ENCODE measurements at regions not wholly inside any gene's neighbourhood (a gene's known extent, or its start where the extent isn't known, plus 50 kb on each side); places are given as distances from the start of the nearest gene placed in this dataset.

DNA sequence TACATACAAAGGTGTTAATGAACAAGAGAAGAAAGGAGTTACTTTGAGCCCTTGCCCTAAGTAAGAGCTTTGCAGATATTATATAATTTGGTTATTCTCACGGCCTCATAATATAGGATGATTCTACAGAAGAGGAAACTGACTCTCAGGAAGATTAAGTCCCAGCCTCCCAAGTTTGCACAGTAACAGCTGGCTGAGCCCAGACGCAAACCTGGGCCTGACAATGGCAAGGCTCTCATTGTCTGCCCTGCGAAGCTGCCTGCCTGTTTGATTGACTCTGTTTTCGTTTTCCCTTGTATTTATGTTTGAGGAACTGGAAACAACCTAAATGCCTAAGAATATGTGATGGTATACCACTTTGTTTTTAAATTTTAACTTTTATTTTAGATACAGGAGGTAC lies 76.2 kb upstream of the PGBD5 start:
- TF ChIP-seq, protein P1, sequence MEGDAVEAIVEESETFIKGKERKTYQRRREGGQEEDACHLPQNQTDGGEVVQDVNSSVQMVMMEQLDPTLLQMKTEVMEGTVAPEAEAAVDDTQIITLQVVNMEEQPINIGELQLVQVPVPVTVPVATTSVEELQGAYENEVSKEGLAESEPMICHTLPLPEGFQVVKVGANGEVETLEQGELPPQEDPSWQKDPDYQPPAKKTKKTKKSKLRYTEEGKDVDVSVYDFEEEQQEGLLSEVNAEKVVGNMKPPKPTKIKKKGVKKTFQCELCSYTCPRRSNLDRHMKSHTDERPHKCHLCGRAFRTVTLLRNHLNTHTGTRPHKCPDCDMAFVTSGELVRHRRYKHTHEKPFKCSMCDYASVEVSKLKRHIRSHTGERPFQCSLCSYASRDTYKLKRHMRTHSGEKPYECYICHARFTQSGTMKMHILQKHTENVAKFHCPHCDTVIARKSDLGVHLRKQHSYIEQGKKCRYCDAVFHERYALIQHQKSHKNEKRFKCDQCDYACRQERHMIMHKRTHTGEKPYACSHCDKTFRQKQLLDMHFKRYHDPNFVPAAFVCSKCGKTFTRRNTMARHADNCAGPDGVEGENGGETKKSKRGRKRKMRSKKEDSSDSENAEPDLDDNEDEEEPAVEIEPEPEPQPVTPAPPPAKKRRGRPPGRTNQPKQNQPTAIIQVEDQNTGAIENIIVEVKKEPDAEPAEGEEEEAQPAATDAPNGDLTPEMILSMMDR (conservative IDR thresholded peaks at IDR 0.05; ENCODE audit: low read length): no peak
- TF ChIP-seq EZH2phosphoT487 (IDR thresholded peaks at IDR 0.05; ENCODE audit: borderline replicate concordance): no peak

Measured in Loucy (cell line).